H9 (cell line): ENCODE measurements at regions not wholly inside any gene's neighbourhood (a gene's known extent, or its start where the extent isn't known, plus 50 kb on each side); places are given as distances from the start of the nearest gene placed in this dataset.

Source experiments
- DNase-seq: peaks from one replicate; pipeline ENCODE4 v3.0.0-alpha.2; 2017
- H2AFZ ChIP-seq: one replicate; pipeline ENCODE4 v1.6.1; 2013; ENCODE audit warnings: mild to moderate bottlenecking, low read length, control low read depth, moderate library complexity
- H2AK5ac ChIP-seq: 2 replicates; pipeline ENCODE4 v1.6.1; 2013; ENCODE audit warnings: low read length, control low read depth, mixed read lengths; ENCODE audit not compliant: insufficient read length
- H2BK120ac ChIP-seq: one replicate; pipeline ENCODE4 v1.6.1; 2013; ENCODE audit warnings: low read depth, mild to moderate bottlenecking, low read length, control low read depth, inconsistent platforms; ENCODE audit not compliant: poor library complexity, severe bottlenecking
- H2BK12ac ChIP-seq: 2 replicates; pipeline ENCODE4 v1.6.1; 2013; ENCODE audit warnings: low read length, control low read depth, mixed read lengths, low read depth; ENCODE audit not compliant: insufficient read length
- H2BK15ac ChIP-seq: 2 replicates; pipeline ENCODE4 v1.6.1; 2013; ENCODE audit warnings: low read depth, low read length, control low read depth
- H2BK20ac ChIP-seq: one replicate; pipeline ENCODE4 v1.6.1; 2013; ENCODE audit warnings: low read depth, mild to moderate bottlenecking, low read length, control low read depth, inconsistent platforms; ENCODE audit not compliant: poor library complexity, severe bottlenecking
- H2BK5ac ChIP-seq: 2 replicates; pipeline ENCODE4 v1.6.1; 2013; ENCODE audit warnings: low read length, control low read depth, mixed read lengths; ENCODE audit not compliant: insufficient read length
- H3K14ac ChIP-seq: 2 replicates; pipeline ENCODE4 v1.6.1; 2013; ENCODE audit warnings: low read length, control low read depth; ENCODE audit not compliant: insufficient read depth
- H3K18ac ChIP-seq: 2 replicates; pipeline ENCODE4 v1.6.1; 2013; ENCODE audit warnings: low read depth, mild to moderate bottlenecking, mixed read lengths, low read length, control low read depth; ENCODE audit not compliant: insufficient read length
- H3K23ac ChIP-seq: 2 replicates; pipeline ENCODE4 v1.6.1; 2013; ENCODE audit warnings: low read length, control low read depth, mixed read lengths, low read depth; ENCODE audit not compliant: insufficient read length
- H3K23me2 ChIP-seq: 2 replicates; pipeline ENCODE4 v1.6.1; 2013; ENCODE audit warnings: low read depth, mild to moderate bottlenecking, mixed read lengths, low read length, control low read depth; ENCODE audit not compliant: insufficient read length, poor library complexity, severe bottlenecking
- H3K27ac ChIP-seq: 2 replicates; pipeline ENCODE4 v1.5.1; 2013; ENCODE audit warnings: low read length, control low read depth, mixed read lengths, low read depth; ENCODE audit not compliant: insufficient read length
- H3K27me3 ChIP-seq: 2 replicates; pipeline ENCODE4 v1.6.1; 2013; ENCODE audit warnings: low read length, control low read depth, inconsistent platforms; ENCODE audit not compliant: insufficient read depth
- H3K4ac ChIP-seq: 2 replicates; pipeline ENCODE4 v1.6.1; 2013; ENCODE audit warnings: low read depth, mild to moderate bottlenecking, control low read depth, inconsistent platforms, low read length, moderate library complexity
- H3K4me1 ChIP-seq: 2 replicates; pipeline ENCODE4 v1.6.1; 2013; ENCODE audit warnings: low read length, control low read depth, inconsistent platforms; ENCODE audit not compliant: insufficient read depth
- H3K4me2 ChIP-seq: 2 replicates; pipeline ENCODE4 v1.6.1; 2013; ENCODE audit warnings: low read length, control low read depth, mixed read lengths; ENCODE audit not compliant: insufficient read length, insufficient read depth
- H3K56ac ChIP-seq: 2 replicates; pipeline ENCODE4 v1.6.1; 2013; ENCODE audit warnings: low read depth, mild to moderate bottlenecking, mixed read lengths, low read length, control low read depth; ENCODE audit not compliant: insufficient read length
- H3K79me1 ChIP-seq: 2 replicates; pipeline ENCODE4 v1.6.1; 2013; ENCODE audit warnings: low read depth, mild to moderate bottlenecking, moderate library complexity, low read length, control low read depth, inconsistent platforms; ENCODE audit not compliant: insufficient read depth, poor library complexity, severe bottlenecking
- H3K79me2 ChIP-seq: 2 replicates; pipeline ENCODE4 v1.6.1; 2013; ENCODE audit warnings: low read length, control low read depth, inconsistent platforms; ENCODE audit not compliant: insufficient read depth
- H3K9ac ChIP-seq: 2 replicates; pipeline ENCODE4 v1.6.1; 2013; ENCODE audit warnings: low read length, control low read depth, mixed read lengths; ENCODE audit not compliant: insufficient read length; ENCODE audit errors: extremely low read depth
- H3K9me3 ChIP-seq: one replicate; pipeline ENCODE4 v1.6.1; 2013; ENCODE audit warnings: low read depth, low read length, inconsistent platforms; ENCODE audit not compliant: control insufficient read depth
- H3T11ph ChIP-seq: one replicate; pipeline ENCODE4 v1.6.1; 2013; ENCODE audit warnings: mild to moderate bottlenecking, low read length, control low read depth, inconsistent platforms
- H4K20me1 ChIP-seq: one replicate; pipeline ENCODE4 v1.6.1; 2013; ENCODE audit not compliant: control insufficient read depth, insufficient read length, insufficient read depth
- H4K5ac ChIP-seq: 2 replicates; pipeline ENCODE4 v1.6.1; 2013; ENCODE audit warnings: low read depth, mild to moderate bottlenecking, mixed read lengths, low read length, control low read depth; ENCODE audit not compliant: insufficient read length
- H4K8ac ChIP-seq: replicated peaks from 2 replicates; pipeline ENCODE4 v1.6.1; 2013; ENCODE audit warnings: low read length, control low read depth, mixed read lengths, low read depth; ENCODE audit not compliant: insufficient read length
- H4K91ac ChIP-seq: 2 replicates; pipeline ENCODE4 v1.6.1; 2013; ENCODE audit warnings: low read depth, mild to moderate bottlenecking, moderate library complexity, mixed read lengths, low read length, control low read depth; ENCODE audit not compliant: insufficient read length
- H3K27ac Mint-ChIP-seq, 3 experiments: 2 replicates in 2 of 3; 3 replicates in 1 of 3; pipeline ENCODE4 v1.8.0; 2020 to 2021; ENCODE audit warnings: mixed read lengths in 3 of 3, mild to moderate bottlenecking in 1 of 3, moderate library complexity in 1 of 3
- H3K27me3 Mint-ChIP-seq: 2 replicates; pipeline ENCODE4 v1.8.0; 2021; ENCODE audit warnings: low read depth, mild to moderate bottlenecking, moderate library complexity, mixed read lengths
- H3K36me3 Mint-ChIP-seq, 3 experiments: 2 replicates in 2 of 3; 3 replicates in 1 of 3; pipeline ENCODE4 v1.8.0; 2020 to 2021; ENCODE audit warnings: low read depth in 3 of 3, mixed read lengths in 3 of 3; ENCODE audit not compliant: insufficient read depth in 1 of 3
- H3K4me1 Mint-ChIP-seq, 2 experiments: 2 replicates each; pipeline ENCODE4 v1.8.0; 2020; ENCODE audit warnings: mixed read lengths in 2 of 2
- H3K4me3 Mint-ChIP-seq, 2 experiments: 2 replicates in 1 of 2; 3 replicates in 1 of 2; pipeline ENCODE4 v1.8.0; 2020 to 2021; ENCODE audit warnings: mild to moderate bottlenecking in 2 of 2, mixed read lengths in 2 of 2, moderate library complexity in 1 of 2
- H3K9me3 Mint-ChIP-seq, 2 experiments: 2 replicates in 1 of 2; 3 replicates in 1 of 2; pipeline ENCODE4 v1.8.0; 2020; ENCODE audit warnings: mild to moderate bottlenecking in 2 of 2, mixed read lengths in 2 of 2, moderate library complexity in 1 of 2
- TF ChIP-seq, protein P1 (sequence below): fragments of 200-600 bp; sonication (generic); conservative IDR thresholded peaks from 3 replicates; pipeline ENCODE4 v1.8.0; 2021; ENCODE audit warnings: antibody characterized with exemption, mild to moderate bottlenecking

GRCh38 chr14:26722258-26722657 lies 124.4 kb upstream of the NOVA1 start:
- Histone ChIP-seq H3K79me2 (no peaks in the 10 kb centered on the region), H3K9ac (no peak overlapping the region), H3K27ac (no peak overlapping the region), H3K18ac (no peak overlapping the region), H3T11ph (no peak overlapping the region), H4K20me1 (no peaks in the 10 kb centered on the region), H2BK12ac (no peak overlapping the region), H3K4me2 (no peak overlapping the region), H3K14ac (no peak overlapping the region), H2AK5ac (no peak overlapping the region), H4K5ac (no peak overlapping the region), H2BK5ac (no peak overlapping the region), H3K79me1 (no peaks in the 10 kb centered on the region), H3K23me2 (no peaks in the 10 kb centered on the region), H2BK15ac (no peak overlapping the region), H3K27me3 (no peaks in the 10 kb centered on the region), H3K4ac (no peak overlapping the region), H2BK20ac (no peak overlapping the region), H3K9me3 (no peaks in the 10 kb centered on the region), H2BK120ac (no peak overlapping the region), H3K56ac (no peak overlapping the region), H4K8ac (no peak overlapping the region), H2AFZ (no peak overlapping the region), H3K4me1 (no peaks in the 10 kb centered on the region), H3K23ac (no peak overlapping the region), H4K91ac (no peak overlapping the region)
- Mint-ChIP-seq H3K27ac (no peak overlapping the region), H3K4me3 (no peak overlapping the region), H3K27me3 (no peaks in the 10 kb centered on the region), H3K36me3 (no peaks in the 10 kb centered on the region), H3K4me1 (no peaks in the 10 kb centered on the region), H3K9me3 (no peaks in the 10 kb centered on the region)
- DNase-seq = no peak
- TF ChIP-seq, protein P1, sequence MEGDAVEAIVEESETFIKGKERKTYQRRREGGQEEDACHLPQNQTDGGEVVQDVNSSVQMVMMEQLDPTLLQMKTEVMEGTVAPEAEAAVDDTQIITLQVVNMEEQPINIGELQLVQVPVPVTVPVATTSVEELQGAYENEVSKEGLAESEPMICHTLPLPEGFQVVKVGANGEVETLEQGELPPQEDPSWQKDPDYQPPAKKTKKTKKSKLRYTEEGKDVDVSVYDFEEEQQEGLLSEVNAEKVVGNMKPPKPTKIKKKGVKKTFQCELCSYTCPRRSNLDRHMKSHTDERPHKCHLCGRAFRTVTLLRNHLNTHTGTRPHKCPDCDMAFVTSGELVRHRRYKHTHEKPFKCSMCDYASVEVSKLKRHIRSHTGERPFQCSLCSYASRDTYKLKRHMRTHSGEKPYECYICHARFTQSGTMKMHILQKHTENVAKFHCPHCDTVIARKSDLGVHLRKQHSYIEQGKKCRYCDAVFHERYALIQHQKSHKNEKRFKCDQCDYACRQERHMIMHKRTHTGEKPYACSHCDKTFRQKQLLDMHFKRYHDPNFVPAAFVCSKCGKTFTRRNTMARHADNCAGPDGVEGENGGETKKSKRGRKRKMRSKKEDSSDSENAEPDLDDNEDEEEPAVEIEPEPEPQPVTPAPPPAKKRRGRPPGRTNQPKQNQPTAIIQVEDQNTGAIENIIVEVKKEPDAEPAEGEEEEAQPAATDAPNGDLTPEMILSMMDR = no peak
